IMR-90 (cell line): ENCODE measurements at regions not wholly inside any gene's neighbourhood (a gene's known extent, or its start where the extent isn't known, plus 50 kb on each side); places are given as distances from the start of the nearest gene placed in this dataset.

Experiments used
- ATAC-seq: fragments of 200-7000 bp; cut with Tn5 transposase; 2 replicates; pipeline ENCODE4 v1.9.1; 2020; ENCODE audit warnings: low read depth, mild to moderate bottlenecking, moderate library complexity
- BruUV-seq: library from RNA; stranded (reverse); fragments of 400-500 nt; replicated peaks from 2 replicates; lab custom pipeline; 2021; lab: Mats Ljungman, UMichigan
- CTCF ChIA-PET: fragments of 300-600 bp; formaldehyde crosslinking; extraction: SDS; loops from one replicate; lab custom pipeline; 2021; ENCODE audit warnings: antibody characterized with exemption; lab: Yijun Ruan, JAX
- POLR2A ChIA-PET: fragments of 300-600 bp; sonication (Branson Sonifier 250); formaldehyde crosslinking; loops from one replicate; lab custom pipeline; 2022; ENCODE audit warnings: antibody characterized with exemption; ENCODE audit not compliant: unreplicated experiment; lab: Charles Lee
- DNase-seq: peaks from one replicate; pipeline ENCODE4 v3.0.0; 2013
- H2AFZ ChIP-seq: replicated peaks from 2 replicates; pipeline ENCODE3; 2013; ENCODE audit warnings: low read length, mild to moderate bottlenecking; ENCODE audit not compliant: poor library complexity
- H2AK5ac ChIP-seq: 2 replicates; pipeline ENCODE4 v1.6.1; 2013; ENCODE audit warnings: low read depth, low read length, inconsistent platforms
- H2AK9ac ChIP-seq: replicated peaks from 2 replicates; pipeline ENCODE3; 2013; ENCODE audit warnings: mild to moderate bottlenecking, low read depth, low read length, moderate library complexity; ENCODE audit not compliant: poor library complexity
- H2BK120ac ChIP-seq: 2 replicates; pipeline ENCODE4 v1.6.1; 2013; ENCODE audit warnings: low read depth, low read length, inconsistent platforms
- H2BK15ac ChIP-seq: 3 replicates; pipeline ENCODE4 v1.6.1; 2013; ENCODE audit warnings: low read depth, low read length, inconsistent platforms
- H2BK20ac ChIP-seq: 2 replicates; pipeline ENCODE4 v1.6.1; 2013; ENCODE audit warnings: low read depth, mild to moderate bottlenecking, inconsistent platforms, low read length, moderate library complexity
- H2BK5ac ChIP-seq: 2 replicates; pipeline ENCODE4 v1.6.1; 2013; ENCODE audit warnings: mild to moderate bottlenecking, low read depth, low read length, inconsistent platforms; ENCODE audit not compliant: poor library complexity, severe bottlenecking
- H3K14ac ChIP-seq: replicated peaks from 2 replicates; pipeline ENCODE4 v1.6.1; 2013; ENCODE audit warnings: low read depth, low read length, inconsistent platforms
- H3K18ac ChIP-seq: 2 replicates; pipeline ENCODE4 v1.6.1; 2013; ENCODE audit warnings: low read depth, low read length, control low read depth
- H3K23ac ChIP-seq: 2 replicates; pipeline ENCODE4 v1.6.1; 2013; ENCODE audit warnings: low read depth, low read length, inconsistent platforms
- H3K27ac ChIP-seq: 2 replicates; pipeline ENCODE4 v1.5.1; 2013; ENCODE audit warnings: mild to moderate bottlenecking, control low read depth, low read length; ENCODE audit not compliant: insufficient read depth
- H3K27me3 ChIP-seq: 2 replicates; pipeline ENCODE4 v1.6.1; 2013; ENCODE audit warnings: low read length; ENCODE audit not compliant: control insufficient read depth, insufficient read depth
- H3K36me3 ChIP-seq: 2 replicates; pipeline ENCODE4 v1.6.1; 2013; ENCODE audit warnings: low read length, mixed read lengths; ENCODE audit not compliant: control insufficient read depth, insufficient read depth
- H3K4ac ChIP-seq: 2 replicates; pipeline ENCODE4 v1.6.1; 2013; ENCODE audit warnings: low read depth, low read length, inconsistent platforms
- H3K4me1 ChIP-seq: 2 replicates; pipeline ENCODE4 v1.6.1; 2013; ENCODE audit warnings: low read length, mixed read lengths; ENCODE audit not compliant: control insufficient read depth, insufficient read depth
- H3K4me2 ChIP-seq: 2 replicates; pipeline ENCODE4 v1.6.1; 2013; ENCODE audit warnings: low read depth, mild to moderate bottlenecking, control low read depth, low read length, moderate library complexity
- H3K4me3 ChIP-seq: 2 replicates; pipeline ENCODE4 v1.5.1; 2013; ENCODE audit warnings: low read depth, mild to moderate bottlenecking, control low read depth, low read length, moderate library complexity; ENCODE audit not compliant: insufficient read depth
- H3K56ac ChIP-seq: 2 replicates; pipeline ENCODE4 v1.6.1; 2013; ENCODE audit warnings: low read length, inconsistent platforms; ENCODE audit not compliant: insufficient read depth; ENCODE audit errors: extremely low read depth
- H3K79me1 ChIP-seq, 2 experiments: 2 replicates each; pipeline ENCODE4 v1.6.1; 2013; ENCODE audit warnings: low read length in 2 of 2, inconsistent platforms in 1 of 2, low read depth in 1 of 2
- H3K9ac ChIP-seq: 2 replicates; pipeline ENCODE4 v1.6.1; 2013; ENCODE audit warnings: low read depth, low read length, control low read depth
- H3K9me1 ChIP-seq: 2 replicates; pipeline ENCODE4 v1.6.1; 2013; ENCODE audit warnings: low read length, inconsistent platforms; ENCODE audit not compliant: insufficient read depth
- H3K9me3 ChIP-seq: 2 replicates; pipeline ENCODE4 v1.6.1; 2013; ENCODE audit warnings: low read length; ENCODE audit not compliant: control insufficient read depth, insufficient read depth
- H4K20me1 ChIP-seq: 2 replicates; pipeline ENCODE4 v1.6.1; 2013; ENCODE audit warnings: low read length, inconsistent platforms; ENCODE audit not compliant: insufficient read depth
- H4K5ac ChIP-seq: 2 replicates; pipeline ENCODE4 v1.6.1; 2013; ENCODE audit warnings: mild to moderate bottlenecking, low read depth, low read length, control low read depth
- H4K8ac ChIP-seq, 2 experiments: 2 replicates each; pipeline ENCODE4 v1.6.1; 2013; ENCODE audit warnings: low read depth in 2 of 2, low read length in 2 of 2, control low read depth in 1 of 2, inconsistent platforms in 1 of 2
- H4K91ac ChIP-seq: 2 replicates; pipeline ENCODE4 v1.6.1; 2013; ENCODE audit warnings: low read depth, low read length, inconsistent platforms; ENCODE audit not compliant: insufficient read depth
- BHLHE40 ChIP-seq: fragments of 150-350 bp; IDR thresholded peaks from 2 replicates; pipeline ENCODE4 v1.6.1; 2016; ENCODE audit warnings: mild to moderate bottlenecking, low read depth, low read length
- CHD1 ChIP-seq: IDR thresholded peaks from 2 replicates; pipeline ENCODE4 v1.6.1; 2012; ENCODE audit warnings: low read depth, low read length, improper control_type of control experiment
- FOS ChIP-seq: fragments of 150-350 bp; IDR thresholded peaks from 2 replicates; pipeline ENCODE4 v1.6.1; 2016; ENCODE audit warnings: low read depth, low read length
- MAFK ChIP-seq: IDR thresholded peaks from 2 replicates; pipeline ENCODE4 v1.6.1; 2012; ENCODE audit warnings: low read depth, low read length, improper control_type of control experiment
- MAZ ChIP-seq: IDR thresholded peaks from 2 replicates; pipeline ENCODE4 v1.6.1; 2012; ENCODE audit warnings: low read depth, mild to moderate bottlenecking, low read length, improper control_type of control experiment, moderate library complexity, borderline replicate concordance
- MXI1 ChIP-seq: IDR thresholded peaks from 2 replicates; pipeline ENCODE4 v1.6.1; 2012; ENCODE audit warnings: low read depth, mild to moderate bottlenecking, low read length, moderate library complexity, borderline replicate concordance
- NFE2L2 ChIP-seq: fragments of 150-350 bp; IDR thresholded peaks from 2 replicates; pipeline ENCODE4 v1.6.1; 2016; ENCODE audit warnings: low read depth, mild to moderate bottlenecking, low read length
- RAD21 ChIP-seq: IDR thresholded peaks from 2 replicates; pipeline ENCODE4 v1.6.1; 2012; ENCODE audit warnings: low read length, improper control_type of control experiment
- RCOR1 ChIP-seq: IDR thresholded peaks from 2 replicates; pipeline ENCODE4 v1.6.1; 2012; ENCODE audit warnings: mild to moderate bottlenecking, low read length, improper control_type of control experiment; ENCODE audit not compliant: insufficient replicate concordance
- SMC3 ChIP-seq: fragments of 150-350 bp; IDR thresholded peaks from 2 replicates; pipeline ENCODE4 v1.6.1; 2016; ENCODE audit warnings: low read depth, mild to moderate bottlenecking, antibody characterized with exemption, low read length, moderate library complexity
- WGBS, 2 experiments: methylation state at CpG; one replicate each; pipeline versions ENCODE4 v1.1.5 to v1.1.7; 2013; ENCODE audit warnings: missing lambda C conversion rate in 2 of 2; ENCODE audit not compliant: insufficient read length in 1 of 2; ENCODE audit errors: extremely low coverage in 2 of 2; 5-methylcytosine and 5-hydroxymethylcytosine counted together
- dilution Hi-C: fragments of 300-500 bp; cut with HindIII; formaldehyde crosslinking; loops from one replicate; pipeline ENCODE4 v1.14.3; 2018; ENCODE audit warnings: low sequenced_read_pairs; ENCODE audit not compliant: unreplicated experiment
- in situ Hi-C: fragments of 300-500 bp; cut with MboI; formaldehyde crosslinking; loops from 3 replicates; pipeline ENCODE4 v1.14.3; 2019; ENCODE audit warnings: low sequenced_read_pairs, inconsistent platforms, mixed read lengths
- intact Hi-C: fragments of 100-400 bp; cut with micrococcal nuclease; formaldehyde crosslinking; loops from 2 replicates; pipeline ENCODE4 v1.10.0; 2022
- TF ChIP-seq, protein P1 (sequence below): fragments of 150-350 bp; IDR thresholded peaks from 2 replicates; pipeline ENCODE4 v1.6.1; 2017; ENCODE audit warnings: mild to moderate bottlenecking, antibody characterized with exemption, low read length, low read depth
- TF ChIP-seq, protein P2 (sequence below): fragments of 150-350 bp; IDR thresholded peaks from 2 replicates; pipeline ENCODE4 v1.6.1; 2016; ENCODE audit warnings: low read depth, mild to moderate bottlenecking, low read length, moderate library complexity, borderline replicate concordance

DNA sequence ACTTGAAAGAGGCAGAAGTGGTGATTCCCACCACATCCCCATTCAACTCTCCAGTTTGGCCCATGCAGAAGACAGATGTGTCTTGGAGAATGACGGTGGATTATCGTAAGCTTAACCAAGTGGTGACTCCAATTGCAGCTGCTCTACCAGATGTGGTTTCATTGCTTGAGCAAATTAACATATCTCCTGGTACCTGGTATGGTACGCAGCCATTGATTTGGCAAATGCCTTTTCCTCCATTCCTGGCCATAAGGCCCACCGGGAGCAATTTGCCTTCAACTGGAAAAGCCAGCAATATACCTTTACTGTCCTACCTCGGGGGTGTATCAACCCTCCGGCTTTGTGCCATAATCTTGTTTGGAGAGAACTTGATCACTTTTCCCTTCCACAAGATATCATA is 411.5 kb upstream of the SMIM21 start:
- POLR2A ChIA-PET: no interaction called here
- Histone ChIP-seq H2AK9ac (no peak overlapping the region), H2BK20ac (no peak overlapping the region), H4K91ac (no peak overlapping the region), H2AK5ac (no peak overlapping the region), H3K4me2 (no peak overlapping the region), H3K27me3 (no peaks in the 10 kb centered on the region), H3K4me3 (no peak overlapping the region), H3K9ac (no peak overlapping the region), H2BK15ac (no peak overlapping the region), H2BK5ac (no peak overlapping the region), H3K56ac (no peak overlapping the region), H2BK120ac (no peak overlapping the region), H4K20me1 (no peaks in the 10 kb centered on the region), H3K79me1 (no peaks in the 10 kb centered on the region), H3K9me1 (no peaks in the 10 kb centered on the region), H3K9me3 (peaks cover 4% of the 10 kb centered on the region; the same call in 1 of the 2 replicates), H3K18ac (no peak overlapping the region), H4K8ac (no peak overlapping the region), H2AFZ (no peak overlapping the region), H3K4me1 (no peaks in the 10 kb centered on the region), H3K36me3 (no peaks in the 10 kb centered on the region), H3K4ac (no peak overlapping the region), H3K23ac (no peak overlapping the region), H4K5ac (no peak overlapping the region), H3K27ac (no peak overlapping the region), H3K14ac (no peak overlapping the region)
- dilution Hi-C loops (no loop called here), in situ Hi-C loops (no loop called here), intact Hi-C loops (no loop called here)
- TF ChIP-seq RCOR1 (no peak), FOS (no peak), NFE2L2 (no peak), RAD21 (no peak), CHD1 (no peak), BHLHE40 (no peak), SMC3 (no peak), MAZ (no peak), MAFK (no peak), MXI1 (no peak)
- TF ChIP-seq, protein P1, sequence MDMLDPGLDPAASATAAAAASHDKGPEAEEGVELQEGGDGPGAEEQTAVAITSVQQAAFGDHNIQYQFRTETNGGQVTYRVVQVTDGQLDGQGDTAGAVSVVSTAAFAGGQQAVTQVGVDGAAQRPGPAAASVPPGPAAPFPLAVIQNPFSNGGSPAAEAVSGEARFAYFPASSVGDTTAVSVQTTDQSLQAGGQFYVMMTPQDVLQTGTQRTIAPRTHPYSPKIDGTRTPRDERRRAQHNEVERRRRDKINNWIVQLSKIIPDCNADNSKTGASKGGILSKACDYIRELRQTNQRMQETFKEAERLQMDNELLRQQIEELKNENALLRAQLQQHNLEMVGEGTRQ: no peak
- TF ChIP-seq, protein P2, sequence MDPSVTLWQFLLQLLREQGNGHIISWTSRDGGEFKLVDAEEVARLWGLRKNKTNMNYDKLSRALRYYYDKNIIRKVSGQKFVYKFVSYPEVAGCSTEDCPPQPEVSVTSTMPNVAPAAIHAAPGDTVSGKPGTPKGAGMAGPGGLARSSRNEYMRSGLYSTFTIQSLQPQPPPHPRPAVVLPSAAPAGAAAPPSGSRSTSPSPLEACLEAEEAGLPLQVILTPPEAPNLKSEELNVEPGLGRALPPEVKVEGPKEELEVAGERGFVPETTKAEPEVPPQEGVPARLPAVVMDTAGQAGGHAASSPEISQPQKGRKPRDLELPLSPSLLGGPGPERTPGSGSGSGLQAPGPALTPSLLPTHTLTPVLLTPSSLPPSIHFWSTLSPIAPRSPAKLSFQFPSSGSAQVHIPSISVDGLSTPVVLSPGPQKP: no peak
- DNase-seq: no peak
- CTCF ChIA-PET: no interaction called here
- ATAC-seq: no peak
- no TSS peak for BruUV-seq
- no CpG with 5 or more reads among the region's 6 CpGs for WGBS, 2 experiments
